ENCODE measurements at regions not wholly inside any gene's neighbourhood (a gene's known extent, or its start where the extent isn't known, plus 50 kb on each side); places are given as distances from the start of the nearest gene placed in this dataset.

GRCh38 chr10:78909221-78909620 is 159.5 kb upstream of the ZMIZ1 start:
- 76 to 85% methylated on average over 6 of the region's 6 CpGs for WGBS, 2 donors
- no peak for ATAC-seq (ENCODE audit: insufficient read depth, low FRiP score)

GRCh38 chr10:78910021-78910420 is 158.7 kb upstream of the ZMIZ1 start:
- no peak overlapping the region for H3K27ac ChIP-seq (ENCODE audit: low read depth in 1 of 2, low read length in 1 of 2)
- H3K27me3 ChIP-seq (ENCODE audit: control insufficient read depth in 3 of 3, insufficient read depth in 3 of 3, low read length in 2 of 3), result no peaks in the 10 kb centered on the region
- no peaks in the 10 kb centered on the region for H3K36me3 ChIP-seq (ENCODE audit: control insufficient read depth in 4 of 4, insufficient read depth in 4 of 4, low read length in 4 of 4)
- 91 to 96% methylated on average over 3 of the region's 3 CpGs for WGBS, 2 donors
- H3K4me3 ChIP-seq, result no peak overlapping the region
- H3K4me1 ChIP-seq (ENCODE audit: control insufficient read depth in 5 of 5, insufficient read depth in 5 of 5, low read length in 5 of 5), result peaks cover 0 to 18% (median 0%) of the 10 kb centered on the region in 5 donors
- no peaks in the 10 kb centered on the region for H3K9me3 ChIP-seq (ENCODE audit: control insufficient read depth in 4 of 4, insufficient read depth in 3 of 4, low read length in 3 of 4)
- H3K9ac ChIP-seq (ENCODE audit: insufficient read depth in 1 of 2, low read length in 2 of 2), result no peak overlapping the region
- ATAC-seq (ENCODE audit: insufficient read depth, low FRiP score), result no peak
- no peak for TF ChIP-seq CTCF (IDR thresholded peaks at IDR 0.05; ENCODE audit: control extremely low read depth, extremely low read depth)
- no peak for DNase-seq

More at GRCh38 chr10:78909221-78909620, 159.5 kb upstream of the ZMIZ1 start:
- H3K4me1 ChIP-seq (ENCODE audit: control insufficient read depth in 5 of 5, insufficient read depth in 5 of 5, low read length in 5 of 5), result peaks cover 0 to 18% (median 0%) of the 10 kb centered on the region in 5 donors
- no peak overlapping the region for H3K9ac ChIP-seq (ENCODE audit: insufficient read depth in 1 of 2, low read length in 2 of 2)
- no peak for DNase-seq
- H3K27ac ChIP-seq (ENCODE audit: low read depth in 1 of 2, low read length in 1 of 2), result no peak overlapping the region
- TF ChIP-seq CTCF (IDR thresholded peaks at IDR 0.05; ENCODE audit: control extremely low read depth, extremely low read depth), result no peak
- no peaks in the 10 kb centered on the region for H3K36me3 ChIP-seq (ENCODE audit: control insufficient read depth in 4 of 4, insufficient read depth in 4 of 4, low read length in 4 of 4)
- no peaks in the 10 kb centered on the region for H3K9me3 ChIP-seq (ENCODE audit: control insufficient read depth in 4 of 4, insufficient read depth in 3 of 4, low read length in 3 of 4)
- H3K27me3 ChIP-seq (ENCODE audit: control insufficient read depth in 3 of 3, insufficient read depth in 3 of 3, low read length in 2 of 3), result no peaks in the 10 kb centered on the region
- no peak overlapping the region for H3K4me3 ChIP-seq

- ATAC-seq (ENCODE audit: insufficient read depth, low FRiP score) (no peak), DNase-seq (no peak)
- H3K4me3 ChIP-seq, result no peak overlapping the region
- no peak for TF ChIP-seq CTCF (IDR thresholded peaks at IDR 0.05; ENCODE audit: control extremely low read depth, extremely low read depth)
- no peaks in the 10 kb centered on the region for H3K36me3 ChIP-seq (ENCODE audit: control insufficient read depth in 4 of 4, insufficient read depth in 4 of 4, low read length in 4 of 4)
- H3K27me3 ChIP-seq (ENCODE audit: control insufficient read depth in 3 of 3, insufficient read depth in 3 of 3, low read length in 2 of 3), result no peaks in the 10 kb centered on the region
- no peak overlapping the region for H3K27ac ChIP-seq (ENCODE audit: low read depth in 1 of 2, low read length in 1 of 2)
- peaks cover 0 to 18% (median 0%) of the 10 kb centered on the region in 5 donors for H3K4me1 ChIP-seq (ENCODE audit: control insufficient read depth in 5 of 5, insufficient read depth in 5 of 5, low read length in 5 of 5)
- no peak overlapping the region for H3K9ac ChIP-seq (ENCODE audit: insufficient read depth in 1 of 2, low read length in 2 of 2)
- 94 to 95% methylated on average over 2 of the region's 2 CpGs for WGBS, 2 donors
- H3K9me3 ChIP-seq (ENCODE audit: control insufficient read depth in 4 of 4, insufficient read depth in 3 of 4, low read length in 3 of 4), result no peaks in the 10 kb centered on the region
Measured at GRCh38 chr10:78910476-78910875, 158.3 kb upstream of the ZMIZ1 start.

GRCh38 chr10:78910886-78911285 is 157.9 kb upstream of the ZMIZ1 start:
- Histone ChIP-seq H3K36me3 (ENCODE audit: control insufficient read depth in 4 of 4, insufficient read depth in 4 of 4, low read length in 4 of 4) (no peaks in the 10 kb centered on the region), H3K27ac (ENCODE audit: low read depth in 1 of 2, low read length in 1 of 2) (no peak overlapping the region), H3K9me3 (ENCODE audit: control insufficient read depth in 4 of 4, insufficient read depth in 3 of 4, low read length in 3 of 4) (no peaks in the 10 kb centered on the region), H3K9ac (ENCODE audit: insufficient read depth in 1 of 2, low read length in 2 of 2) (no peak overlapping the region), H3K4me3 (no peak overlapping the region), H3K27me3 (ENCODE audit: control insufficient read depth in 3 of 3, insufficient read depth in 3 of 3, low read length in 2 of 3) (no peaks in the 10 kb centered on the region), H3K4me1 (ENCODE audit: control insufficient read depth in 5 of 5, insufficient read depth in 5 of 5, low read length in 5 of 5) (peaks cover 0 to 18% (median 0%) of the 10 kb centered on the region in 5 donors)
- 94 to 95% methylated on average over 7 of the region's 7 CpGs for WGBS, 2 donors
- DNase-seq (no peak), ATAC-seq (ENCODE audit: insufficient read depth, low FRiP score) (no peak)
- TF ChIP-seq CTCF (IDR thresholded peaks at IDR 0.05; ENCODE audit: control extremely low read depth, extremely low read depth), result no peak

All from lung (tissue), 11 donors.